HG03432 (cell line): ENCODE measurements at regions not wholly inside any gene's neighbourhood (a gene's known extent, or its start where the extent isn't known, plus 50 kb on each side); places are given as distances from the start of the nearest gene placed in this dataset.
"Not testable (repeated sequence)": the region's sequence is repeated elsewhere in the genome, so short reads cannot be mapped to it uniquely, and the experiment has no call there.

ENCODE experiments used
- ATAC-seq: cut with Tn5 transposase; IDR thresholded peaks from one replicate; pipeline ENCODE4 v1.9.1; 2021; ENCODE audit warnings: mild to moderate bottlenecking, moderate library complexity; ENCODE audit not compliant: unreplicated experiment

DNA sequence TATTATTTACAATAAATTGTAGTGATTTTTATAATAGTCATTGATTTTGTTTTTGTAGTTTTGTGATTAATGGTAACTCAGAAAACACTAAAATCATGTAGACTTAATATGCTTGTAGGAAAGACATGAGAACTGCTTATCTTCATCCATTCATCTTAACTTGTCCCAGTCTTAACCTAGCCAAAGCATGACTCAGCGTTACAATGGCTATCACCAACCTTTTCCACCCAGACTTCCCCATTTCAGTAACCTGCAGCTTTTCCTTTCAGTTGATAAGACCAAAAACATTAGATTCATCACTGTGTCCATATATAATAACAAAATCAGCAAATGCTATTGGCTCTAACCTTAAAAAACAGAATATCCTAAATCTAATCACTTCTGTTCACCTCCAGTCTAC, 106.2 kb upstream of the KLF8 start:
- no peak for ATAC-seq

- ATAC-seq, result no peak
Observed at GRCh38 chrX:56130031-56130430, 102.1 kb upstream of the KLF8 start.

GRCh38 chrX:56130436-56130835, 101.7 kb upstream of the KLF8 start:
- ATAC-seq, result no peak

DNA sequence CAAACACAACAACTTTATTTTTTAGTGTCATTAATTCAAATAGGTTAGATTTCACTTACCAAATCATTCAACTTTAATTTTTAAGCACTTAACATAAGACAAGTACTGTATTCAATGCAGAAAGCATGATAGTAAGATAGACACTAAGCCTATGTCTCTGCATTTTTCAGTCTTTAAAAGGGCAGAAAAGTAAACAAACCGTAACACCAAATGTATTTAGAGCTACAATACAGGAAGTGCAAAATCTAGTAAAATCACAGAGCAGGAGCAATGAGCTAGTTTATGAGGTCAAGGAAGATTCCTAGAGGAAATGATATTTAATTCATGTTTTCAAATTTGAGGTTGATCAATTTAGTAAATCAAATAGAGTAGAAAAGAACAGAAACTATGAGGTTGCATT, 68.0 kb upstream of the KLF8 start:
- ATAC-seq, result not testable (repeated sequence)
